Suprapubic skin (tissue), 4 donors: ENCODE measurements at regions not wholly inside any gene's neighbourhood (a gene's known extent, or its start where the extent isn't known, plus 50 kb on each side); places are given as distances from the start of the nearest gene placed in this dataset.

Experiments used
- DNase-seq, 2 donors: peaks; one replicate each; pipeline ENCODE4 v3.0.0-alpha.2; 2019; ENCODE audit warnings: low spot score in 2 of 2
- H3K27ac ChIP-seq: fragments of 200-600 bp; sonication (generic); one replicate; pipeline ENCODE4 v1.5.1; 2019
- H3K27me3 ChIP-seq: fragments of 200-600 bp; sonication (generic); one replicate; pipeline ENCODE4 v1.5.1; 2019
- H3K36me3 ChIP-seq: fragments of 200-600 bp; sonication (generic); one replicate; pipeline ENCODE4 v1.5.1; 2019
- H3K4me1 ChIP-seq: fragments of 200-600 bp; sonication (generic); one replicate; pipeline ENCODE4 v1.5.1; 2019
- H3K4me3 ChIP-seq: fragments of 200-600 bp; sonication (generic); one replicate; pipeline ENCODE4 v1.5.1; 2019; ENCODE audit warnings: mild to moderate bottlenecking
- H3K9me3 ChIP-seq: fragments of 200-600 bp; sonication (generic); one replicate; pipeline ENCODE4 v1.5.1; 2019
- CTCF ChIP-seq, 2 donors: fragments of 200-600 bp in 1 of 2; fragments of 450-650 bp in 1 of 2; sonication (generic) in 1 of 2; IDR thresholded peaks; one replicate each; pipeline ENCODE4 v1.5.1; 2016 to 2019; ENCODE audit warnings: antibody characterized with exemption in 2 of 2, mild to moderate bottlenecking in 1 of 2, moderate library complexity in 1 of 2
- EP300 ChIP-seq: sonication (generic); formaldehyde crosslinking; IDR thresholded peaks from one replicate; pipeline ENCODE4 v1.6.1; 2017; ENCODE audit warnings: antibody characterized with exemption
- POLR2A ChIP-seq, 2 donors: fragments of 450-650 bp; IDR thresholded peaks; one replicate each; pipeline ENCODE4 v1.6.1; 2017; ENCODE audit warnings: antibody characterized with exemption in 2 of 2, mild to moderate bottlenecking in 2 of 2, moderate library complexity in 2 of 2
- POLR2AphosphoS5 ChIP-seq, 3 donors: sonication (generic); formaldehyde crosslinking; IDR thresholded peaks; one replicate each; pipeline ENCODE4 v1.6.1; 2017; ENCODE audit warnings: antibody characterized with exemption in 3 of 3
- WGBS: methylation state at CpG from one replicate; pipeline ENCODE4 v1.1.5; 2018; 5-methylcytosine and 5-hydroxymethylcytosine counted together

GRCh38 chr2:37554687-37555086, 116.8 kb downstream of the CDC42EP3 start:
- no peaks in the 10 kb centered on the region for H3K9me3 ChIP-seq
- H3K36me3 ChIP-seq = no peaks in the 10 kb centered on the region
- DNase-seq = no peak
- TF ChIP-seq POLR2A (IDR thresholded peaks at IDR 0.05) = no peak
- TF ChIP-seq POLR2AphosphoS5 (IDR thresholded peaks at IDR 0.05) = no peak
- no peak for TF ChIP-seq CTCF (IDR thresholded peaks at IDR 0.05)
- no peak for TF ChIP-seq EP300
- no peak overlapping the region for H3K27ac ChIP-seq
- H3K27me3 ChIP-seq = no peaks in the 10 kb centered on the region
- 89% methylated on average over 2 of the region's 2 CpGs for WGBS
- H3K4me3 ChIP-seq = no peak overlapping the region
- H3K4me1 ChIP-seq = peaks cover 10% of the 10 kb centered on the region

- H3K27ac ChIP-seq = no peak overlapping the region
- TF ChIP-seq EP300 (no peak), POLR2A (IDR thresholded peaks at IDR 0.05) (no peak), POLR2AphosphoS5 (IDR thresholded peaks at IDR 0.05) (no peak), CTCF (IDR thresholded peaks at IDR 0.05) (no peak)
- no peaks in the 10 kb centered on the region for H3K9me3 ChIP-seq
- H3K4me1 ChIP-seq = peaks cover 10% of the 10 kb centered on the region
- H3K36me3 ChIP-seq = no peaks in the 10 kb centered on the region
- no peak for DNase-seq
- H3K4me3 ChIP-seq = no peak overlapping the region
- H3K27me3 ChIP-seq = no peaks in the 10 kb centered on the region
- WGBS = 81% methylated on average over 5 of the region's 5 CpGs
Observed at GRCh38 chr2:37555457-37555856, 116.0 kb downstream of the CDC42EP3 start.

- H3K9me3 ChIP-seq = no peaks in the 10 kb centered on the region
- DNase-seq = no peak
Observed at GRCh38 chr2:37556256-37556655, 115.2 kb downstream of the CDC42EP3 start.

GRCh38 chr2:37558623-37559022, 112.8 kb downstream of the CDC42EP3 start:
- H3K36me3 ChIP-seq = no peaks in the 10 kb centered on the region
- DNase-seq = no peak
- no peak overlapping the region for H3K27ac ChIP-seq
- peaks cover 6% of the 10 kb centered on the region for H3K4me1 ChIP-seq
- no peaks in the 10 kb centered on the region for H3K9me3 ChIP-seq
- H3K27me3 ChIP-seq = no peaks in the 10 kb centered on the region
- WGBS = 77% methylated on average over 1 of the region's 1 CpG
- H3K4me3 ChIP-seq = no peak overlapping the region
- TF ChIP-seq POLR2A (IDR thresholded peaks at IDR 0.05) = no peak

More at GRCh38 chr2:37556256-37556655, 115.2 kb downstream of the CDC42EP3 start:
- WGBS = 87% methylated on average over 3 of the region's 3 CpGs
- TF ChIP-seq POLR2A (IDR thresholded peaks at IDR 0.05) (no peak), CTCF (IDR thresholded peaks at IDR 0.05) (no peak), POLR2AphosphoS5 (IDR thresholded peaks at IDR 0.05) (no peak), EP300 (no peak)
- Histone ChIP-seq H3K4me1 (peaks cover 10% of the 10 kb centered on the region), H3K27ac (no peak overlapping the region), H3K36me3 (no peaks in the 10 kb centered on the region), H3K4me3 (no peak overlapping the region), H3K27me3 (no peaks in the 10 kb centered on the region)

- H3K27ac ChIP-seq = no peak overlapping the region
- no peaks in the 10 kb centered on the region for H3K36me3 ChIP-seq
- DNase-seq = no peak
- H3K4me1 ChIP-seq = peaks cover 4% of the 10 kb centered on the region
- 95% methylated on average over 5 of the region's 5 CpGs for WGBS
- H3K9me3 ChIP-seq = no peaks in the 10 kb centered on the region
- H3K27me3 ChIP-seq = no peaks in the 10 kb centered on the region
- no peak overlapping the region for H3K4me3 ChIP-seq
- TF ChIP-seq EP300 (no peak), POLR2AphosphoS5 (IDR thresholded peaks at IDR 0.05) (no peak), POLR2A (IDR thresholded peaks at IDR 0.05) (no peak), CTCF (IDR thresholded peaks at IDR 0.05) (no peak)
Observed at GRCh38 chr2:37560241-37560848, 111.1 kb downstream of the CDC42EP3 start.
